ENCODE measurements at regions not wholly inside any gene's neighbourhood (a gene's known extent, or its start where the extent isn't known, plus 50 kb on each side); places are given as distances from the start of the nearest gene placed in this dataset.

DNA sequence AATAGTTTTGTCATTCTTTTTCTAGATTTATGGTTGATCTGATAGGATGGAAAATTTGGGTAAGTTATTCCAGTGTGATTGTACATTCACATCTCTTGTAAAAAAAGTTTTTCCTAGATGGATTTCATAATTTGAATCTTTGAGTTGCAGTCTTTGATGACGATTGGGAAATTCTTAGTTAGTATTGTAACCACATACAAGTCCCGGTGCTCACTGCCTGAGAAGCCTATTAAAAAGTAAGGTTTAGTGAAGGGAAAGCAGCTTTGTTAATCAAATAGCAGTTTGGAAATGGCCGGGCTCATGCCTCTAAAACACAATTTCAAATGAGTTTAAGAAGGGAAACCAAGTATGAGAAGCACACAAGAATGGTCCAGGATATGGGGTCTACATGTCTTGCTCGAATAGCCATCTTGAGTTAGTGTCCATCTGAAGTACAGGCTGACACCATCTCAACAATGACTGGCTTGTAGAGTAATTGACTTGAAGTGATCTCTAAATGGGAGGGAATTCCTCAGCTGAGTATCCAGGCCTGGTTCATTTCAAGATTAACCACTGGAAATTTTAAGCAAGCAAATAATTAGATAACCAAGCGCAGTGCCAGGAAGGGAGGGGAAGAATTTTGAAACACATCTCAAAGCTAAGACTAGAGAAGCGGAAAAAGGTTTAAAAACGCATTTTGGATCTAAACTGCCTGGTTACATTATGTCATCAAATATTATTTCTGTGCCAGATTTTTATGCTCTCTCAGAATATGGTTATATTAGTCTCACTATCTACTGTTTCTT, 1145.6 kb upstream of the MIR17HG start:
- peak overlapping the region in 1 of 2 donors; percentile 42 for H3K27ac ChIP-seq
- H3K9me3 ChIP-seq, result no peaks in the 10 kb centered on the region
- H3K4me1 ChIP-seq, result no peaks in the 10 kb centered on the region
- no peaks in the 10 kb centered on the region for H3K36me3 ChIP-seq
- TF ChIP-seq, protein P1, sequence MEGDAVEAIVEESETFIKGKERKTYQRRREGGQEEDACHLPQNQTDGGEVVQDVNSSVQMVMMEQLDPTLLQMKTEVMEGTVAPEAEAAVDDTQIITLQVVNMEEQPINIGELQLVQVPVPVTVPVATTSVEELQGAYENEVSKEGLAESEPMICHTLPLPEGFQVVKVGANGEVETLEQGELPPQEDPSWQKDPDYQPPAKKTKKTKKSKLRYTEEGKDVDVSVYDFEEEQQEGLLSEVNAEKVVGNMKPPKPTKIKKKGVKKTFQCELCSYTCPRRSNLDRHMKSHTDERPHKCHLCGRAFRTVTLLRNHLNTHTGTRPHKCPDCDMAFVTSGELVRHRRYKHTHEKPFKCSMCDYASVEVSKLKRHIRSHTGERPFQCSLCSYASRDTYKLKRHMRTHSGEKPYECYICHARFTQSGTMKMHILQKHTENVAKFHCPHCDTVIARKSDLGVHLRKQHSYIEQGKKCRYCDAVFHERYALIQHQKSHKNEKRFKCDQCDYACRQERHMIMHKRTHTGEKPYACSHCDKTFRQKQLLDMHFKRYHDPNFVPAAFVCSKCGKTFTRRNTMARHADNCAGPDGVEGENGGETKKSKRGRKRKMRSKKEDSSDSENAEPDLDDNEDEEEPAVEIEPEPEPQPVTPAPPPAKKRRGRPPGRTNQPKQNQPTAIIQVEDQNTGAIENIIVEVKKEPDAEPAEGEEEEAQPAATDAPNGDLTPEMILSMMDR (IDR thresholded peaks at IDR 0.05), result no peak
- no peak overlapping the region for H3K4me3 ChIP-seq
- no peaks in the 10 kb centered on the region for H3K27me3 ChIP-seq
- DNase-seq (ENCODE audit: low spot score), result no peak

DNA sequence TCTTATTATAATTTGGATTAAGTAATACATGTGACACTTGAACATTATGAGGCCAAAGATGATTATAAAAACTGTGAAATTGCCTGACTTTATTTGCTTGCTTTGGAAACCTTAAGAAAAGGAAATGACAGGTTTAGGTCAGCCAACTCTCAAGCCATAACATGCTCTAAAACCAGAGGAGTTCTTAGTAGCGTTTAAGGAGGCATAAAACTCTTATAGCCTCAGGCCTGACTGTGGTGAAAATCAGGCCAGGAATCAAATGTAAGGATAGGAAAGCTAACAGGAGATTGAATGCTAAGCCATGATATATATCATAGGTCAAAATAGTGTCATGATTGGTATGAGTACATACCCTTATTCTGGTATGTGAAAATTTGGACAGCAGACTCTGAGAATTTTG, 1142.4 kb upstream of the MIR17HG start:
- H3K4me3 ChIP-seq, result no peak overlapping the region
- H3K36me3 ChIP-seq, result no peaks in the 10 kb centered on the region
- no peaks in the 10 kb centered on the region for H3K9me3 ChIP-seq
- no peak overlapping the region for H3K27ac ChIP-seq
- H3K4me1 ChIP-seq, result no peaks in the 10 kb centered on the region
- TF ChIP-seq, protein P1 (IDR thresholded peaks at IDR 0.05), result no peak
- H3K27me3 ChIP-seq, result no peaks in the 10 kb centered on the region
- DNase-seq (ENCODE audit: low spot score), result no peak

DNA sequence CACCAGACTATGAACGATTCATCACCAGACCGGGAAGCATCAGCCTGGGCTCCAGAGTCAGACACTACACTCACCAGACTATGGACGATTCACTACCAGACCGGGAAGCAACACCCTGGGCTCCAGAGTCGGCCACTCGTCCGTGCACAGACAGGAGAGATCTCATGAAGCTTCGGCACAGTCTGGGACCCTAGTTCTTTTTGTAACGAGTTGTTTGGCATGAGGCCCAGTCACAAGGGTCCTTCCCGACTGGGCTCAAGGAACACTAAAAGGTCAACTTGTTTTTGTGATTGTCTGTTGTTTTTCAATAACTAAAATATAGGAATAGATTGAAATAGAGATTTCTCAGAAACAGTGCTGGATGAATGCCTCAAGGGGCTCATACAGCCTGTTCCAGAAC, 1141.6 kb upstream of the MIR17HG start:
- no peaks in the 10 kb centered on the region for H3K27me3 ChIP-seq
- no peak overlapping the region for H3K4me3 ChIP-seq
- H3K4me1 ChIP-seq, result no peaks in the 10 kb centered on the region
- no peak overlapping the region for H3K27ac ChIP-seq
- DNase-seq (ENCODE audit: low spot score), result no peak
- TF ChIP-seq, protein P1 (IDR thresholded peaks at IDR 0.05), result no peak
- H3K36me3 ChIP-seq, result no peaks in the 10 kb centered on the region
- no peaks in the 10 kb centered on the region for H3K9me3 ChIP-seq

DNA sequence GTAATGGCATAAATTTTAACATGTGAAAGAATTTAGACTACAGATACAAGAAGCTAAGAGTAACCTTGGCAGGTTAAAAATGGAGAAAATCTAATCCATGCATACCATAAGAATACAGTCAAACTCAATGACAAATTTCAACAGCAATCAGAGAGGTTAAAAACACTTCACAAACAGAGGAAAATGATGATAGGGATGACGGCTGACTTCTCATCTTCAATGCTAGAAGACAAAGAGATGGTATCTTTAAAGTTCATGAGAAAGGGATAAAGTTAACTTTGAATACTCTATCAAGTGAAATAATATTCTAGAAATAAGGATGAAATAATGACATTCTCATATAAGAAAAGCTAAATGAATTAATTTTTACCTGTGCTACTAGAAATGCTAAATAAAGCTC, 1130.2 kb upstream of the MIR17HG start:
- Histone ChIP-seq H3K4me1 (no peaks in the 10 kb centered on the region), H3K36me3 (no peaks in the 10 kb centered on the region), H3K27me3 (no peaks in the 10 kb centered on the region), H3K27ac (no peak overlapping the region), H3K4me3 (no peak overlapping the region), H3K9me3 (no peaks in the 10 kb centered on the region)
- TF ChIP-seq, protein P1 (IDR thresholded peaks at IDR 0.05), result no peak
- no peak for DNase-seq (ENCODE audit: low spot score)

DNA sequence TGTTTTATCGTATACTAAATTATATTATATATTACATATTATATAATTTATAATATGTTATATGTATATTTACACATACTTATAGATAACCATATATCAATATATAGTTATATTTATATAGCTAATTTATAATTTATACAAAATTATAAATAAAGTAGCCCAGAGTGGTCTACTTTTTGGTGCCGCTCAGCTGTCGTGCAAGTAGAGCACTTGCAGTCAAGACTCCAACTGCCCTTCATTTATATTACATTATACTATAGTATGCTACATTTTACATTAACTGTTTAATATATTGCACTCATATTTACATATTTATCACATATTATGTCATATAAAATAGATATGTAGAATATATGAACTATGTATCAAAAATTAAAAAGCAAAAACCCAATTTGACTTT, 1124.7 kb upstream of the MIR17HG start:
- Histone ChIP-seq H3K36me3 (no peaks in the 10 kb centered on the region), H3K4me1 (no peaks in the 10 kb centered on the region), H3K27me3 (no peaks in the 10 kb centered on the region), H3K9me3 (no peaks in the 10 kb centered on the region), H3K27ac (no peak overlapping the region), H3K4me3 (no peak overlapping the region)
- TF ChIP-seq, protein P1 (IDR thresholded peaks at IDR 0.05), result no peak
- no peak for DNase-seq (ENCODE audit: low spot score)

DNA sequence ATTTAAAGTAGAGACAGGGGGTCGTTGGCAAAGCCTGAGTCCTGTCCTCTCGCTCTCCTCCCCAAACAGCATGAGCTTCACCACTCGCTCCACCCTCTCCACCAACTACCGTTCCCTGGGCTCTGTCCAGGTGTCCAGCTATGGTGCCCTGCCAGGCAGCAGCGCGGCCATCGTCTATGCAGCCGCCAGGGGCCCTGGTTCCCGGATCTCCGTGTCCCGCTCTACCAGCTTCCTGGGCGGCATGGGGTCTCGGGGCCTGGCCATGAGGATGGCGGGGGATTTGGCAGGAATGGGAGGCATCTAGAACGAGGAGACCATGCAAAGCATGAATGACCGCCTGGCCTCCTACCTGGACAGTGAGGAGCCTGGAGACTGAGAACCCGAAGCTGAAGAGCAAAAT, 1117.2 kb upstream of the MIR17HG start:
- no peaks in the 10 kb centered on the region for H3K36me3 ChIP-seq
- TF ChIP-seq, protein P1 (IDR thresholded peaks at IDR 0.05), result no peak

More for the DNA sequence above, 1117.2 kb upstream of the MIR17HG start:
- H3K4me3 ChIP-seq, result no peak overlapping the region
- H3K27me3 ChIP-seq, result no peaks in the 10 kb centered on the region
- H3K9me3 ChIP-seq, result no peaks in the 10 kb centered on the region
- H3K27ac ChIP-seq, result no peak overlapping the region
- H3K4me1 ChIP-seq, result no peaks in the 10 kb centered on the region
- DNase-seq (ENCODE audit: low spot score), result no peak

Measured in right atrium auricular region (tissue), 2 donors.